ENCODE measurements at regions not wholly inside any gene's neighbourhood (a gene's known extent, or its start where the extent isn't known, plus 50 kb on each side); places are given as distances from the start of the nearest gene placed in this dataset.

GRCh38 chr13:73517766-73518165 lies 459.0 kb downstream of the KLF5 start:
- H3K9me3 ChIP-seq = peaks cover 0 to 6% (median 0%) of the 10 kb centered on the region in 4 donors
- TF ChIP-seq CTCF (IDR thresholded peaks at IDR 0.05) (no peak), EP300 (IDR thresholded peaks at IDR 0.05) (no peak), POLR2A (IDR thresholded peaks at IDR 0.05) (no peak)
- no peaks in the 10 kb centered on the region for H3K36me3 ChIP-seq
- DNase-seq (ENCODE audit: low spot score in 2 of 2) = no peak
- no peak overlapping the region for H3K4me3 ChIP-seq
- no peak overlapping the region for H3K27ac ChIP-seq
- 59 to 70% methylated on average over 1 of the region's 1 CpG for WGBS, 2 donors
- H3K4me1 ChIP-seq = peaks cover 0 to 6% (median 0%) of the 10 kb centered on the region in 4 donors
- no peaks in the 10 kb centered on the region for H3K27me3 ChIP-seq

GRCh38 chr13:73516731-73517130 lies 457.9 kb downstream of the KLF5 start:
- Histone ChIP-seq H3K36me3 (no peaks in the 10 kb centered on the region), H3K27me3 (no peaks in the 10 kb centered on the region), H3K27ac (no peak overlapping the region), H3K4me1 (peaks cover 0 to 6% (median 0%) of the 10 kb centered on the region in 4 donors), H3K9me3 (peaks cover 0 to 6% (median 0%) of the 10 kb centered on the region in 4 donors), H3K4me3 (no peak overlapping the region)
- DNase-seq (ENCODE audit: low spot score in 2 of 2) = no peak
- 59 to 67% methylated on average over 2 of the region's 2 CpGs for WGBS, 2 donors
- TF ChIP-seq EP300 (IDR thresholded peaks at IDR 0.05) = no peak

- DNase-seq (ENCODE audit: low spot score in 2 of 2) = no peak
- Histone ChIP-seq H3K9me3 (peaks cover 0 to 6% (median 0%) of the 10 kb centered on the region in 4 donors), H3K27me3 (no peaks in the 10 kb centered on the region), H3K36me3 (no peaks in the 10 kb centered on the region), H3K27ac (no peak overlapping the region), H3K4me1 (no peaks in the 10 kb centered on the region), H3K4me3 (no peak overlapping the region)
- TF ChIP-seq CTCF (IDR thresholded peaks at IDR 0.05) = no peak
- TF ChIP-seq POLR2A (IDR thresholded peaks at IDR 0.05) = no peak
- TF ChIP-seq EP300 (IDR thresholded peaks at IDR 0.05) = no peak
- WGBS, 2 donors = 82 to 84% methylated on average over 2 of the region's 2 CpGs
Observed at GRCh38 chr13:73514208-73514607, 455.4 kb downstream of the KLF5 start.

- WGBS, 2 donors = 67 to 71% methylated on average over 3 of the region's 3 CpGs
- no peak overlapping the region for H3K4me3 ChIP-seq
Observed at GRCh38 chr13:73513751-73514150, 454.9 kb downstream of the KLF5 start.

GRCh38 chr13:73508841-73509240 lies 450.0 kb downstream of the KLF5 start:
- H3K27ac ChIP-seq = no peak overlapping the region
- no peak for DNase-seq (ENCODE audit: low spot score in 2 of 2)
- 77 to 80% methylated on average over 2 of the region's 2 CpGs for WGBS, 2 donors
- no peaks in the 10 kb centered on the region for H3K27me3 ChIP-seq
- no peak overlapping the region for H3K4me3 ChIP-seq
- TF ChIP-seq POLR2A (IDR thresholded peaks at IDR 0.05) (no peak), CTCF (IDR thresholded peaks at IDR 0.05) (no peak), EP300 (IDR thresholded peaks at IDR 0.05) (no peak)
- H3K9me3 ChIP-seq = no peaks in the 10 kb centered on the region
- no peaks in the 10 kb centered on the region for H3K36me3 ChIP-seq
- H3K4me1 ChIP-seq = no peaks in the 10 kb centered on the region

More at GRCh38 chr13:73513751-73514150, 454.9 kb downstream of the KLF5 start:
- Histone ChIP-seq H3K27me3 (no peaks in the 10 kb centered on the region), H3K36me3 (no peaks in the 10 kb centered on the region), H3K9me3 (peaks cover 0 to 6% (median 0%) of the 10 kb centered on the region in 4 donors), H3K27ac (no peak overlapping the region), H3K4me1 (no peaks in the 10 kb centered on the region)
- TF ChIP-seq CTCF (IDR thresholded peaks at IDR 0.05) (no peak), POLR2A (IDR thresholded peaks at IDR 0.05) (no peak), EP300 (IDR thresholded peaks at IDR 0.05) (no peak)
- no peak for DNase-seq (ENCODE audit: low spot score in 2 of 2)

GRCh38 chr13:73505376-73505890 lies 446.6 kb downstream of the KLF5 start:
- H3K9me3 ChIP-seq = no peaks in the 10 kb centered on the region
- no peak for DNase-seq (ENCODE audit: low spot score in 2 of 2)
- H3K4me3 ChIP-seq = no peak overlapping the region
- 60 to 61% methylated on average over 5 of the region's 5 CpGs for WGBS, 2 donors
- no peaks in the 10 kb centered on the region for H3K4me1 ChIP-seq
- TF ChIP-seq POLR2A (IDR thresholded peaks at IDR 0.05) (no peak), EP300 (IDR thresholded peaks at IDR 0.05) (no peak), CTCF (IDR thresholded peaks at IDR 0.05) (no peak)
- H3K27me3 ChIP-seq = no peaks in the 10 kb centered on the region
- no peak overlapping the region for H3K27ac ChIP-seq
- H3K36me3 ChIP-seq = no peaks in the 10 kb centered on the region
